ENCODE measurements at regions not wholly inside any gene's neighbourhood (a gene's known extent, or its start where the extent isn't known, plus 50 kb on each side); places are given as distances from the start of the nearest gene placed in this dataset.

GRCh38 chr2:207403950-207404349 lies 125.8 kb upstream of the CREB1 start:
- intact Hi-C loops (cut with DNase I), result no loop called here
- 50% methylated on average over 3 of the region's 3 CpGs for WGBS
- Histone ChIP-seq H3K9me3 (no peaks in the 10 kb centered on the region), H3K36me3 (no peaks in the 10 kb centered on the region), H3K27me3 (no peaks in the 10 kb centered on the region), H3K27ac (replicated peaks in 1 of 4) (peak overlapping the region in 1 of 4 donors; percentile 52), H3K4me3 (no peak overlapping the region), H3K4me1 (peaks cover 9 to 31% (median 24%) of the 10 kb centered on the region in 4 donors)
- no peak for DNase-seq (ENCODE audit: extremely low spot score)
- TF ChIP-seq, protein P1, sequence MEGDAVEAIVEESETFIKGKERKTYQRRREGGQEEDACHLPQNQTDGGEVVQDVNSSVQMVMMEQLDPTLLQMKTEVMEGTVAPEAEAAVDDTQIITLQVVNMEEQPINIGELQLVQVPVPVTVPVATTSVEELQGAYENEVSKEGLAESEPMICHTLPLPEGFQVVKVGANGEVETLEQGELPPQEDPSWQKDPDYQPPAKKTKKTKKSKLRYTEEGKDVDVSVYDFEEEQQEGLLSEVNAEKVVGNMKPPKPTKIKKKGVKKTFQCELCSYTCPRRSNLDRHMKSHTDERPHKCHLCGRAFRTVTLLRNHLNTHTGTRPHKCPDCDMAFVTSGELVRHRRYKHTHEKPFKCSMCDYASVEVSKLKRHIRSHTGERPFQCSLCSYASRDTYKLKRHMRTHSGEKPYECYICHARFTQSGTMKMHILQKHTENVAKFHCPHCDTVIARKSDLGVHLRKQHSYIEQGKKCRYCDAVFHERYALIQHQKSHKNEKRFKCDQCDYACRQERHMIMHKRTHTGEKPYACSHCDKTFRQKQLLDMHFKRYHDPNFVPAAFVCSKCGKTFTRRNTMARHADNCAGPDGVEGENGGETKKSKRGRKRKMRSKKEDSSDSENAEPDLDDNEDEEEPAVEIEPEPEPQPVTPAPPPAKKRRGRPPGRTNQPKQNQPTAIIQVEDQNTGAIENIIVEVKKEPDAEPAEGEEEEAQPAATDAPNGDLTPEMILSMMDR (IDR thresholded peaks at IDR 0.05), result no peak
- TF ChIP-seq EP300 (IDR thresholded peaks at IDR 0.05) (peak; percentile 25), POLR2A (IDR thresholded peaks at IDR 0.05; ENCODE audit: low read depth) (no peak), POLR2AphosphoS5 (IDR thresholded peaks at IDR 0.05) (peak in 1 of 2 donors; percentile 22)

DNA sequence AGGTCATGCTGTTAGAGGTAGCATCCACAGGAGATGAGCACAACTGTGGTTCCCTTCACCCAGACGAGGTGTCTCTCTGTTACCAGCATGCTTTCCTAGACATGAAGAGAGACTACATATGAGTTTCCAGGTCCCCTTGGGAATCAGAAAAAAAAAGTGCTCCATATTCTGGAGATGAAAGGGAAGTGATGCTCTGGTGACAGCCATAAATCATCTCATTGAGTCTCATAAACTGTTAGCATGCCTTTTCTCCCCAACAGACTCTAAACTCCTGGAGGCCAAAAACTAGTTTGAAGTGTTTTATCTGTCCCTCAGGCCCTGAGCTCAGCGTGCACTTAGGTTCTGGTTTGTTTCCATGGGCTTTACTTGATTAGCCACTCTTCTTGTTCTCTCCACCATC lies 124.6 kb upstream of the CREB1 start:
- Histone ChIP-seq H3K27me3 (no peaks in the 10 kb centered on the region), H3K36me3 (no peaks in the 10 kb centered on the region), H3K9me3 (no peaks in the 10 kb centered on the region), H3K4me3 (no peak overlapping the region), H3K27ac (replicated peaks in 1 of 4) (no peak overlapping the region), H3K4me1 (peaks cover 17 to 42% (median 34%) of the 10 kb centered on the region in 4 donors)
- intact Hi-C loops (cut with DNase I), result no loop called here
- no peak for TF ChIP-seq POLR2AphosphoS5 (IDR thresholded peaks at IDR 0.05)
- no peak for TF ChIP-seq POLR2A (IDR thresholded peaks at IDR 0.05; ENCODE audit: low read depth)
- TF ChIP-seq, protein P1 (IDR thresholded peaks at IDR 0.05), result no peak
- no peak for TF ChIP-seq EP300 (IDR thresholded peaks at IDR 0.05)
- WGBS, result 85% methylated on average over 2 of the region's 2 CpGs
- no peak for DNase-seq (ENCODE audit: extremely low spot score)

- DNase-seq (ENCODE audit: extremely low spot score), result no peak
- no peaks in the 10 kb centered on the region for H3K27me3 ChIP-seq
- WGBS, result 85% methylated on average over 8 of the region's 8 CpGs
- no peaks in the 10 kb centered on the region for H3K9me3 ChIP-seq
- TF ChIP-seq EP300 (IDR thresholded peaks at IDR 0.05) (no peak), POLR2A (IDR thresholded peaks at IDR 0.05; ENCODE audit: low read depth) (no peak), POLR2AphosphoS5 (IDR thresholded peaks at IDR 0.05) (no peak)
- TF ChIP-seq, protein P1 (IDR thresholded peaks at IDR 0.05), result no peak
- intact Hi-C loops (cut with DNase I), result no loop called here
- H3K4me1 ChIP-seq, result peaks cover 17 to 35% (median 30%) of the 10 kb centered on the region in 4 donors
- H3K36me3 ChIP-seq, result no peaks in the 10 kb centered on the region
- no peak overlapping the region for H3K27ac ChIP-seq (replicated peaks in 1 of 4)
- no peak overlapping the region for H3K4me3 ChIP-seq
These were observed 121.5 kb upstream of the CREB1 start for GRCh38 chr2:207408086-207408794.

DNA sequence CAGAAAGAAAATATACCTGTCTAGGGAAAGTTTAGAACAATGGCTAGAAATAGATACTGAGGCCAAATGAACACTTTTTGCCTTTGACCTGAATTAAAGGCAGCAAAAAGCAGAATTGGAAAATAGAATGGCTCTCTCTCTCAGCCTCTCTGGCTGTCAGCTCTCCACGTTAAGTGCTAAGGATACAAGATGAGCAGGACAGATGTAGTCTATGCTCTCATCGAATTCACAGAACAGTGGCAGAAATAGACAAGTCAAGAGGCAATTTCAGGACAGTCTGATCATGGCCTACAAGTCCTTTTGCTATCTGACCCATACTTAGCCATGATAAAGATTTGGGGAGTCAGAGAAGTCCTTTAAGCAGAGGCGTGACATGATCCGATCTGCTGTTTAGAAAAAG lies 120.2 kb upstream of the CREB1 start:
- H3K4me3 ChIP-seq, result no peak overlapping the region
- H3K4me1 ChIP-seq, result peaks cover 17 to 23% (median 20%) of the 10 kb centered on the region in 4 donors
- no peaks in the 10 kb centered on the region for H3K36me3 ChIP-seq
- WGBS, result 61% methylated on average over 4 of the region's 4 CpGs
- intact Hi-C loops (cut with DNase I), result no loop called here
- no peak for TF ChIP-seq POLR2A (IDR thresholded peaks at IDR 0.05; ENCODE audit: low read depth)
- TF ChIP-seq, protein P1 (IDR thresholded peaks at IDR 0.05), result no peak
- TF ChIP-seq EP300 (IDR thresholded peaks at IDR 0.05), result no peak
- TF ChIP-seq POLR2AphosphoS5 (IDR thresholded peaks at IDR 0.05), result no peak
- H3K27ac ChIP-seq (replicated peaks in 1 of 4), result peak overlapping the region in 2 of 4 donors; percentile 23 to 44
- H3K9me3 ChIP-seq, result no peaks in the 10 kb centered on the region
- no peak for DNase-seq (ENCODE audit: extremely low spot score)
- no peaks in the 10 kb centered on the region for H3K27me3 ChIP-seq
